HUES6 (cell line): ENCODE measurements at regions not wholly inside any gene's neighbourhood (a gene's known extent, or its start where the extent isn't known, plus 50 kb on each side); places are given as distances from the start of the nearest gene placed in this dataset.

Source experiments
- H3K27ac ChIP-seq: 2 replicates; pipeline ENCODE4 v1.7.0; 2013; ENCODE audit warnings: low read depth, mild to moderate bottlenecking, low read length, inconsistent platforms
- H3K27me3 ChIP-seq: 2 replicates; pipeline ENCODE4 v1.6.1; 2013; ENCODE audit warnings: low read length; ENCODE audit not compliant: control insufficient read depth, insufficient read depth
- H3K36me3 ChIP-seq: 2 replicates; pipeline ENCODE4 v1.6.1; 2013; ENCODE audit warnings: low read length; ENCODE audit not compliant: control insufficient read depth, insufficient read depth
- H3K4me1 ChIP-seq: 2 replicates; pipeline ENCODE4 v1.6.1; 2013; ENCODE audit warnings: low read length; ENCODE audit not compliant: control insufficient read depth, insufficient read depth
- H3K4me3 ChIP-seq: 2 replicates; pipeline ENCODE4 v1.5.1; 2013; ENCODE audit warnings: low read depth, low read length
- H3K9ac ChIP-seq: one replicate; pipeline ENCODE4 v1.6.1; 2013; ENCODE audit warnings: mild to moderate bottlenecking, low read length
- H3K9me3 ChIP-seq: 2 replicates; pipeline ENCODE4 v1.6.1; 2013; ENCODE audit warnings: low read depth, low read length; ENCODE audit not compliant: control insufficient read depth, insufficient read depth

- no peak overlapping the region for H3K9ac ChIP-seq
- H3K4me3 ChIP-seq, result no peak overlapping the region
- H3K4me1 ChIP-seq, result no peaks in the 10 kb centered on the region
- peaks cover 4% of the 10 kb centered on the region for H3K9me3 ChIP-seq
- no peak overlapping the region for H3K27ac ChIP-seq
- no peaks in the 10 kb centered on the region for H3K36me3 ChIP-seq
- H3K27me3 ChIP-seq, result no peaks in the 10 kb centered on the region; the same call in 1 of the 2 replicates
Observed at GRCh38 chr13:23995283-23996073, 98.2 kb upstream of the C1QTNF9B start.

GRCh38 chr13:23996456-23996855 is 99.2 kb upstream of the C1QTNF9B start:
- Histone ChIP-seq H3K4me1 (no peaks in the 10 kb centered on the region), H3K27me3 (no peaks in the 10 kb centered on the region), H3K9me3 (peaks cover 4% of the 10 kb centered on the region), H3K36me3 (no peaks in the 10 kb centered on the region), H3K4me3 (no peak overlapping the region), H3K27ac (no peak overlapping the region), H3K9ac (no peak overlapping the region)

- Histone ChIP-seq H3K27ac (no peak overlapping the region), H3K36me3 (no peaks in the 10 kb centered on the region), H3K4me1 (peaks cover 8% of the 10 kb centered on the region; the same call in 1 of the 2 replicates), H3K9me3 (peaks cover 4% of the 10 kb centered on the region), H3K27me3 (no peaks in the 10 kb centered on the region), H3K9ac (no peak overlapping the region), H3K4me3 (no peak overlapping the region)
Observed at GRCh38 chr13:23999424-23999823, 102.1 kb upstream of the C1QTNF9B start.

- Histone ChIP-seq H3K9me3 (no peaks in the 10 kb centered on the region), H3K4me3 (no peak overlapping the region), H3K4me1 (peaks cover 15% of the 10 kb centered on the region), H3K9ac (no peak overlapping the region), H3K36me3 (no peaks in the 10 kb centered on the region), H3K27me3 (no peaks in the 10 kb centered on the region), H3K27ac (no peak overlapping the region)
Observed at GRCh38 chr13:24002206-24002815, 105.0 kb upstream of the C1QTNF9B start.

GRCh38 chr13:24004142-24004899 is 107.0 kb upstream of the C1QTNF9B start:
- H3K27me3 ChIP-seq, result no peaks in the 10 kb centered on the region
- no peak overlapping the region for H3K27ac ChIP-seq
- H3K4me1 ChIP-seq, result peaks cover 15% of the 10 kb centered on the region
- no peak overlapping the region for H3K4me3 ChIP-seq
- H3K36me3 ChIP-seq, result no peaks in the 10 kb centered on the region
- H3K9me3 ChIP-seq, result no peaks in the 10 kb centered on the region
- no peak overlapping the region for H3K9ac ChIP-seq

GRCh38 chr13:24004971-24005370 is 107.7 kb upstream of the C1QTNF9B start:
- Histone ChIP-seq H3K27ac (no peak overlapping the region), H3K4me3 (no peak overlapping the region), H3K36me3 (no peaks in the 10 kb centered on the region), H3K9ac (no peak overlapping the region), H3K27me3 (no peaks in the 10 kb centered on the region), H3K9me3 (no peaks in the 10 kb centered on the region), H3K4me1 (peaks cover 15% of the 10 kb centered on the region)

GRCh38 chr13:24005755-24006281 is 108.5 kb upstream of the C1QTNF9B start:
- peaks cover 15% of the 10 kb centered on the region for H3K4me1 ChIP-seq
- H3K9ac ChIP-seq, result no peak overlapping the region
- no peaks in the 10 kb centered on the region for H3K27me3 ChIP-seq
- H3K36me3 ChIP-seq, result no peaks in the 10 kb centered on the region
- no peak overlapping the region for H3K27ac ChIP-seq
- H3K4me3 ChIP-seq, result no peak overlapping the region
- H3K9me3 ChIP-seq, result no peaks in the 10 kb centered on the region

GRCh38 chr13:24006520-24007248 is 109.4 kb upstream of the C1QTNF9B start:
- Histone ChIP-seq H3K4me1 (peaks cover 15% of the 10 kb centered on the region), H3K9ac (no peak overlapping the region), H3K4me3 (no peak overlapping the region), H3K9me3 (no peaks in the 10 kb centered on the region), H3K27me3 (no peaks in the 10 kb centered on the region), H3K36me3 (no peaks in the 10 kb centered on the region), H3K27ac (no peak overlapping the region)

- H3K4me1 ChIP-seq, result peaks cover 14% of the 10 kb centered on the region
Observed at GRCh38 chr13:24007979-24008620, 110.8 kb upstream of the C1QTNF9B start.

GRCh38 chr13:24008679-24009078 is 111.4 kb upstream of the C1QTNF9B start:
- Histone ChIP-seq H3K27ac (no peak overlapping the region), H3K9ac (no peak overlapping the region), H3K27me3 (no peaks in the 10 kb centered on the region), H3K4me3 (no peak overlapping the region), H3K36me3 (no peaks in the 10 kb centered on the region), H3K4me1 (peaks cover 8% of the 10 kb centered on the region), H3K9me3 (no peaks in the 10 kb centered on the region)

More at GRCh38 chr13:24007979-24008620, 110.8 kb upstream of the C1QTNF9B start:
- no peaks in the 10 kb centered on the region for H3K9me3 ChIP-seq
- no peaks in the 10 kb centered on the region for H3K36me3 ChIP-seq
- H3K27me3 ChIP-seq, result no peaks in the 10 kb centered on the region
- H3K4me3 ChIP-seq, result no peak overlapping the region
- H3K27ac ChIP-seq, result no peak overlapping the region
- no peak overlapping the region for H3K9ac ChIP-seq
